Stomach (tissue), 8 donors: ENCODE measurements at regions not wholly inside any gene's neighbourhood (a gene's known extent, or its start where the extent isn't known, plus 50 kb on each side); places are given as distances from the start of the nearest gene placed in this dataset.
A peak's percentile ranks its signal among the peaks of the same experiment; 100 is the strongest.

Source experiments
- DNase-seq, 2 donors: peaks; one replicate each; pipeline versions ENCODE4 v3.0.0 to v3.0.0-alpha.2; 2013 to 2019
- H3K27ac ChIP-seq, 5 donors: fragments of 200-600 bp in 4 of 5; sonication (generic) in 4 of 5; one replicate each; pipeline ENCODE4 v1.5.1; 2013 to 2019; ENCODE audit warnings: mild to moderate bottlenecking in 1 of 5, moderate library complexity in 1 of 5
- H3K27me3 ChIP-seq, 3 donors: fragments of 200-600 bp; sonication (generic); one replicate each; pipeline ENCODE4 v1.5.1; 2017 to 2019; ENCODE audit warnings: mixed run types in 1 of 3
- H3K36me3 ChIP-seq, 4 donors: fragments of 200-600 bp; sonication (generic); 1 replicate in 3 of 4; 2 replicates in 1 of 4; pipeline ENCODE4 v1.5.1; 2016 to 2019
- H3K4me1 ChIP-seq, 4 donors: fragments of 200-600 bp; sonication (generic); one replicate each; pipeline ENCODE4 v1.5.1; 2016 to 2019
- H3K4me3 ChIP-seq, 4 donors: fragments of 200-600 bp; sonication (generic) in 3 of 4; one replicate each; pipeline ENCODE4 v1.5.1; 2016 to 2019; ENCODE audit warnings: mild to moderate bottlenecking in 1 of 4
- H3K9me3 ChIP-seq, 4 donors: fragments of 200-600 bp; sonication (generic); one replicate each; pipeline ENCODE4 v1.5.1; 2016 to 2019
- CTCF ChIP-seq, 7 experiments: fragments of 450-650 bp in 4 of 7; fragments of 200-600 bp in 3 of 7; sonication (generic) in 3 of 7; IDR thresholded peaks; one replicate each; pipeline ENCODE4 v1.5.1; 2016 to 2019; ENCODE audit warnings: antibody characterized with exemption in 7 of 7, control low read depth in 2 of 7, mild to moderate bottlenecking in 1 of 7
- EP300 ChIP-seq: sonication (generic); formaldehyde crosslinking; IDR thresholded peaks from one replicate; pipeline ENCODE4 v1.6.1; 2017; ENCODE audit warnings: antibody characterized with exemption
- POLR2A ChIP-seq, 4 donors: fragments of 450-650 bp; IDR thresholded peaks; one replicate each; pipeline ENCODE4 v1.6.1; 2016; ENCODE audit warnings: antibody characterized with exemption in 4 of 4, control low read depth in 2 of 4, mild to moderate bottlenecking in 1 of 4, moderate library complexity in 1 of 4
- POLR2AphosphoS5 ChIP-seq, 3 donors: sonication (generic); formaldehyde crosslinking; IDR thresholded peaks; one replicate each; pipeline ENCODE4 v1.6.1; 2016; ENCODE audit warnings: antibody characterized with exemption in 3 of 3
- WGBS, 5 donors: extraction: QIAGEN DNeasy Blood & Tissue Kit in 3 of 5; methylation state at CpG; one replicate each; pipeline versions ENCODE4 v1.1.5 to v1.1.7; 2013 to 2018; 5-methylcytosine and 5-hydroxymethylcytosine counted together
- intact Hi-C: fragments of 100-400 bp; cut with DNase I; formaldehyde crosslinking; loops from one replicate; pipeline ENCODE4 v1.15.1; 2023; ENCODE audit warnings: low total_unique reads
- donor health status: healthy with polysubstance abuse.
- donor health status: Bipolar disorder and iron deficiency.
- donor health status: healthy.

- H3K36me3 ChIP-seq: no peaks in the 10 kb centered on the region
- intact Hi-C loops: no loop called here
- 90 to 99% (median 96%) methylated on average over 5 of the region's 5 CpGs for WGBS, 5 donors
- no peaks in the 10 kb centered on the region for H3K27me3 ChIP-seq
- TF ChIP-seq EP300 (no peak), POLR2AphosphoS5 (IDR thresholded peaks at IDR 0.05) (no peak), CTCF (IDR thresholded peaks at IDR 0.05) (no peak), POLR2A (IDR thresholded peaks at IDR 0.05) (no peak)
- no peak for DNase-seq
- no peaks in the 10 kb centered on the region for H3K4me1 ChIP-seq
- H3K4me3 ChIP-seq: no peak overlapping the region
- no peak overlapping the region for H3K27ac ChIP-seq
- no peaks in the 10 kb centered on the region for H3K9me3 ChIP-seq
Measured at GRCh38 chr2:19203866-19204265, 154.6 kb downstream of the OSR1 start.

- Histone ChIP-seq H3K27ac (no peak overlapping the region), H3K36me3 (no peaks in the 10 kb centered on the region), H3K9me3 (no peaks in the 10 kb centered on the region), H3K27me3 (no peaks in the 10 kb centered on the region), H3K4me1 (no peaks in the 10 kb centered on the region), H3K4me3 (no peak overlapping the region)
- no peak for DNase-seq
- WGBS, 5 donors: 93 to 96% (median 95%) methylated on average over 4 of the region's 4 CpGs
- no peak for TF ChIP-seq POLR2AphosphoS5 (IDR thresholded peaks at IDR 0.05)
- no peak for TF ChIP-seq POLR2A (IDR thresholded peaks at IDR 0.05)
- no peak for TF ChIP-seq EP300
- TF ChIP-seq CTCF (IDR thresholded peaks at IDR 0.05): no peak
- intact Hi-C loops: no loop called here
Measured at GRCh38 chr2:19201911-19202462, 156.4 kb downstream of the OSR1 start.

- intact Hi-C loops: no loop called here
- no peaks in the 10 kb centered on the region for H3K9me3 ChIP-seq
- 65 to 88% (median 74%) methylated on average over 1 of the region's 1 CpG for whole genome bisulfite sequencing, 5 donors
Measured at GRCh38 chr2:19198381-19198780, 160.0 kb downstream of the OSR1 start.

GRCh38 chr2:19195661-19196060 is 162.8 kb downstream of the OSR1 start:
- H3K4me1 ChIP-seq: no peaks in the 10 kb centered on the region
- H3K27me3 ChIP-seq: no peaks in the 10 kb centered on the region
- intact Hi-C loops: no loop called here
- H3K9me3 ChIP-seq: no peaks in the 10 kb centered on the region
- no peak overlapping the region for H3K4me3 ChIP-seq
- H3K36me3 ChIP-seq: no peaks in the 10 kb centered on the region
- H3K27ac ChIP-seq: no peak overlapping the region
- DNase-seq: no peak
- TF ChIP-seq POLR2A (IDR thresholded peaks at IDR 0.05) (no peak), CTCF (IDR thresholded peaks at IDR 0.05) (no peak), POLR2AphosphoS5 (IDR thresholded peaks at IDR 0.05) (no peak), EP300 (no peak)
- WGBS, 5 donors: 70 to 84% (median 75%) methylated on average over 1 of the region's 1 CpG

More at GRCh38 chr2:19198381-19198780, 160.0 kb downstream of the OSR1 start:
- Histone ChIP-seq H3K4me1 (no peaks in the 10 kb centered on the region), H3K36me3 (no peaks in the 10 kb centered on the region), H3K27ac (no peak overlapping the region), H3K4me3 (no peak overlapping the region), H3K27me3 (no peaks in the 10 kb centered on the region)
- peak in 1 of 2 donors; percentile 25 for DNase-seq
- TF ChIP-seq EP300 (no peak), POLR2AphosphoS5 (IDR thresholded peaks at IDR 0.05) (no peak), POLR2A (IDR thresholded peaks at IDR 0.05) (no peak), CTCF (IDR thresholded peaks at IDR 0.05) (no peak)
